BJ (cell line): ENCODE measurements at regions not wholly inside any gene's neighbourhood (a gene's known extent, or its start where the extent isn't known, plus 50 kb on each side); places are given as distances from the start of the nearest gene placed in this dataset.

ENCODE experiments used
- CTCF ChIA-PET: fragments of 350-600 bp; formaldehyde crosslinking; extraction: SDS; loops from one replicate; lab custom pipeline; 2021; ENCODE audit warnings: antibody characterized with exemption, inconsistent platforms; lab: Yijun Ruan, JAX
- POLR2A ChIA-PET: fragments of 300-600 bp; sonication (Branson Sonifier 250); formaldehyde crosslinking; extraction: SDS; loops from one replicate; lab custom pipeline; 2021; ENCODE audit warnings: antibody characterized with exemption; lab: Charles Lee
- DNase-seq: peaks from one replicate; pipeline ENCODE4 v3.0.0-alpha.2; 2011; ENCODE audit warnings: low read depth
- H3K27me3 ChIP-seq: 2 replicates; pipeline ENCODE4 v1.6.0; 2011; ENCODE audit warnings: low read length; ENCODE audit not compliant: control insufficient read depth, insufficient read depth
- H3K36me3 ChIP-seq: 2 replicates; pipeline ENCODE4 v1.5.1; 2011; ENCODE audit warnings: low read length; ENCODE audit not compliant: control insufficient read depth, insufficient read depth
- H3K4me3 ChIP-seq: 2 replicates; pipeline ENCODE4 v1.5.1; 2011; ENCODE audit warnings: low read depth, mild to moderate bottlenecking, control low read depth, low read length
- TF ChIP-seq, protein P1 (sequence below): IDR thresholded peaks from 2 replicates; pipeline ENCODE4 v1.5.1; 2011; ENCODE audit warnings: low read depth, mild to moderate bottlenecking, control low read depth, inconsistent platforms, low read length, moderate library complexity; ENCODE audit not compliant: insufficient read depth

DNA sequence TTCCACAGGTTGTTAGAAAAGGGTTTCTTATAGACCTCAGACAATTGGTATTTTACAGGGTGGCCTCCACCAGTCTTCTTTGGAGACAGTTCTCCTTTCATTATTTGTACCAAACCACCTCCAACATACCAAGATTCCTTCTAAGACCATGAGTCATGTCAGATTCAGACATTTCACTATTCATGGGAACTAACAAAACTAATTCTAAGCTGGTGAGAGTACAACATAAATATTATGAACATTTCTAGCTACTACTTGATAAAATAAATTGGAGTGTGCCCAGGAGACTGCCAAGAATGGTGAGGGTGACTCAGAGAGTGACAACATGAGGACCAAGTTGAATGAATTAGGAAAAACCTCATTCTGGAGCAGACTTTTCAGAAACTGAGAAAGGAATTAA is 494.6 kb upstream of the LRRC4C start:
- DNase-seq, result peak; percentile 25
- ChIA-PET CTCF (no interaction called here), POLR2A (no interaction called here)
- H3K4me3 ChIP-seq, result no peak overlapping the region
- no peaks in the 10 kb centered on the region for H3K27me3 ChIP-seq
- TF ChIP-seq, protein P1, sequence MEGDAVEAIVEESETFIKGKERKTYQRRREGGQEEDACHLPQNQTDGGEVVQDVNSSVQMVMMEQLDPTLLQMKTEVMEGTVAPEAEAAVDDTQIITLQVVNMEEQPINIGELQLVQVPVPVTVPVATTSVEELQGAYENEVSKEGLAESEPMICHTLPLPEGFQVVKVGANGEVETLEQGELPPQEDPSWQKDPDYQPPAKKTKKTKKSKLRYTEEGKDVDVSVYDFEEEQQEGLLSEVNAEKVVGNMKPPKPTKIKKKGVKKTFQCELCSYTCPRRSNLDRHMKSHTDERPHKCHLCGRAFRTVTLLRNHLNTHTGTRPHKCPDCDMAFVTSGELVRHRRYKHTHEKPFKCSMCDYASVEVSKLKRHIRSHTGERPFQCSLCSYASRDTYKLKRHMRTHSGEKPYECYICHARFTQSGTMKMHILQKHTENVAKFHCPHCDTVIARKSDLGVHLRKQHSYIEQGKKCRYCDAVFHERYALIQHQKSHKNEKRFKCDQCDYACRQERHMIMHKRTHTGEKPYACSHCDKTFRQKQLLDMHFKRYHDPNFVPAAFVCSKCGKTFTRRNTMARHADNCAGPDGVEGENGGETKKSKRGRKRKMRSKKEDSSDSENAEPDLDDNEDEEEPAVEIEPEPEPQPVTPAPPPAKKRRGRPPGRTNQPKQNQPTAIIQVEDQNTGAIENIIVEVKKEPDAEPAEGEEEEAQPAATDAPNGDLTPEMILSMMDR, result no peak
- H3K36me3 ChIP-seq, result no peaks in the 10 kb centered on the region

DNA sequence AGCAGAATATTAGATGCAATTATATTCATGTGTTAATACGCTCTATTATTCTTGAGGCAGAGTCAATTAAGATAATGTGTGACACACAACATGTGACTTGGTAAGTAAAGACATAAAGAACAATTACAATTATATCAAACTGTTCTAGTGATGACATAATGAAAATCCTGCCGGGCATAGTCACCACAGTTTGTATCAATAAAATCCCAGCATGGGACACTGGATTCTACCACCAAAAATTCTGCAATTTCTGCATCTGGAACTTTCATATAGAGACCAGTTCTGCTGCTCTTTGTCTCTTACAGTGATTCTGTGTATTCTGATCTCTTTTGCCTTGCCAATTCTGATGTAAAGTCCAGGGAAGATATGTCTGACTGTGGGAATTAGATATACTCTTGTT is 495.6 kb upstream of the LRRC4C start:
- TF ChIP-seq, protein P1, result no peak
- H3K36me3 ChIP-seq, result no peaks in the 10 kb centered on the region
- ChIA-PET CTCF (no interaction called here), POLR2A (no interaction called here)
- H3K4me3 ChIP-seq, result no peak overlapping the region
- no peaks in the 10 kb centered on the region for H3K27me3 ChIP-seq
- no peak for DNase-seq

DNA sequence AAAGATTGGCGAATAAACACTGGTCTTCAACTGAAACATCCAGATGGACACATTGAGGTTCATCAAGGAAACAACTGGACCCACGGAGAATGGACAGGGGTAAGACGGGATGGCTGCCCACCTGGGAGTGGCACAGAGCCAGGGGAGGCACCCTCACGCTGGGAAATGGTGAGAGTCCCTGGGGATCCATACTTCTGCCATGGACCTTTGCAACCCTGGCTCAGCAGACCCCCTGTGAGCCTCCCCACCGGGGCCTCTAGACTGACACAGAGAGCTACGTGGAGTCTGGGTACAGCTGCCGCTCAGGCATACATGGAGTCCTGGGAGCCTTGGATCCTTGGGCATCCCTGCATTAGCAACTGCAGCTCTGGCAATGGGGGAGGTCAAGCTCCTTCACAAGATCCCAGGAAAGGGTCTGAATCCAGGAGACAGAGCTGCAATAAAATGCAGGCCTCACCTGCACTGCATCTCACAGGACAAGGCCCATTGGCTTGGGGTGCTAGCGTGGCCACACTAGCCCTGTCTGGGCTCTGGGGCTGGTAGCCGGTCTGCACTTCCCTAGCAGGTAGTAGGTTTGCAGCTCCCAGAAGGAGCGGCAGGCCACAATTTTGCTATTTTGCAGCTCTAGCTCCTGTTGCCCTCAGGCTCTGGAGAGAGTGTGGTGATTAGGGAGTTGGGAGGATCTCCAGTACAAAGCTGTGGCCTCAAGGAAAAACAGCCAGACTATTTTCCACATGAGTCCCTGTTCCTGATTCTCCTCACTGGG is 496.4 kb upstream of the LRRC4C start:
- Histone ChIP-seq H3K27me3 (no peaks in the 10 kb centered on the region), H3K36me3 (no peaks in the 10 kb centered on the region), H3K4me3 (no peak overlapping the region)
- TF ChIP-seq, protein P1, result no peak
- ChIA-PET CTCF (no interaction called here), POLR2A (no interaction called here)
- DNase-seq, result no peak

DNA sequence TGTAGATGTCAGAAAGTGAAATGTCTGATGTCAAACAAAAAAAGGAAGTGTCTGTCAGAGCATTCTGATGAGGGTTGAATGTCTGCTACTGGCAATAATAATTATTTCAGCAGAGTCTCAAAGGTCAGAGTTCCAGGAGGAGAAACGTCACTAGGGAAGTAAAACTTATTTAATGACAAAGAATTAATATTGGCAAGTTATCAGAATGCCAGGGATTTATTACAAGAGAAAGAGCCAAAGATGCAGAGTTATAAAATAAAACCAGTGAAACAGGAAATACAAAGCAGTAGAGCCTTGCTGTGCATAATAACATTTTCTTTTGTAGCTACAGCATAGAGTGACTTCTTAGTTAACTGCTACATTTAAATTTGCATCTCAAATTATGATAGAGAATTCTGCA is 504.0 kb upstream of the LRRC4C start:
- Histone ChIP-seq H3K4me3 (no peak overlapping the region), H3K36me3 (no peaks in the 10 kb centered on the region), H3K27me3 (no peaks in the 10 kb centered on the region)
- CTCF ChIA-PET, result no interaction called here
- DNase-seq, result no peak
- POLR2A ChIA-PET, result no interaction called here
- TF ChIP-seq, protein P1, result no peak

DNA sequence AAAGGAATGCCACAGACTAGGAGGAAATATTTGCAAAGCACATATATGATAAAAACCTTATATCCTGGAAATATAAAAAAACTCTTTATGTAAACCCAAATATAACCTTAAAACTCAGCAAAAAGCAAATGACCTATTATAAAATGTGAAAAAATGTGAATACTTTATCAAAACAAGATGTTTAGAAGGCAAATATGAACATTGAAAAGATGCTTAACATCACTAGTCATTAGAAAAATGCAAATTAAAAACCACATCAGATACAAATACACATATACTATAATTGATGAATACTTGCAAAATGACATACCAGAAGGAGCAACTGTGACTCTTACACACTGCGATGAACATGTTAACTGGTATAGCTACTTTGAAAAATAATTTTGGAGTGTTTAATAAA is 511.2 kb upstream of the LRRC4C start:
- H3K4me3 ChIP-seq, result no peak overlapping the region
- no peaks in the 10 kb centered on the region for H3K27me3 ChIP-seq
- H3K36me3 ChIP-seq, result no peaks in the 10 kb centered on the region
- ChIA-PET CTCF (no interaction called here), POLR2A (no interaction called here)
- TF ChIP-seq, protein P1, result no peak
- DNase-seq, result no peak
